ENCODE measurements at regions not wholly inside any gene's neighbourhood (a gene's known extent, or its start where the extent isn't known, plus 50 kb on each side); places are given as distances from the start of the nearest gene placed in this dataset.

GRCh38 chr4:62407534-62407933 is 1207.4 kb downstream of the ADGRL3 start:
- 81% methylated on average over 1 of the region's 1 CpG for WGBS
- no peak for DNase-seq (ENCODE audit: low spot score)

GRCh38 chr4:62402088-62402806 is 1202.1 kb downstream of the ADGRL3 start:
- H3K27me3 ChIP-seq (replicated peaks; ENCODE audit: insufficient read depth), result no peaks in the 10 kb centered on the region
- H3K9me3 ChIP-seq, result no peaks in the 10 kb centered on the region
- no peak for DNase-seq (ENCODE audit: low spot score)
- H3K27ac ChIP-seq, result no peak overlapping the region
- TF ChIP-seq POLR2A (IDR thresholded peaks at IDR 0.05) (no peak), POLR2AphosphoS5 (IDR thresholded peaks at IDR 0.05) (no peak), CTCF (IDR thresholded peaks at IDR 0.05) (no peak)
- no peaks in the 10 kb centered on the region for H3K4me1 ChIP-seq (replicated peaks)
- intact Hi-C loops (cut with DNase I), result no loop called here
- H3K36me3 ChIP-seq, result no peaks in the 10 kb centered on the region
- no peak overlapping the region for H3K4me3 ChIP-seq

More at GRCh38 chr4:62407534-62407933, 1207.4 kb downstream of the ADGRL3 start:
- intact Hi-C loops (cut with DNase I), result no loop called here
- TF ChIP-seq CTCF (IDR thresholded peaks at IDR 0.05) (no peak), POLR2AphosphoS5 (IDR thresholded peaks at IDR 0.05) (no peak), POLR2A (IDR thresholded peaks at IDR 0.05) (no peak)
- Histone ChIP-seq H3K36me3 (no peaks in the 10 kb centered on the region), H3K4me1 (replicated peaks) (no peaks in the 10 kb centered on the region), H3K9me3 (no peaks in the 10 kb centered on the region), H3K27me3 (replicated peaks; ENCODE audit: insufficient read depth) (no peaks in the 10 kb centered on the region), H3K4me3 (no peak overlapping the region), H3K27ac (no peak overlapping the region)

DNA sequence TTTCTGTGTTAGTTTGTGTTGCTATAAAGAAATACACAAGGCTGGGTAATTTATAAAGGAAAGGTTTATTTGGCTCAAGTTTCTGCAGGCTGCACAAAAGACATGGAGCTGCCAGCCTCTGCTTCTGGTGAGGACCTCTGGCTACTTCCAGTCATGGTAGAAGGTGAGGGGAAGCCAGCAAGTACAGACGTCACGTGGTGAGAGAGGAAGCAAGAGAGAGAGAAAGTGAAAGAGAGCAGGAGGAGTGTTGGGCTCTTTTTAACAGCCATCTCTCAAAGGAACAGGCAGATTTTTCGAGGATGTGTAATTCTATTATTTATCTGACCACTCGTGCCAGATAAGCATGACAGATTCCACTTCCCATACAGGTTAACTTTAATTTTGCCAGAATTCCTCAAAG is 1199.1 kb downstream of the ADGRL3 start:
- Histone ChIP-seq H3K4me3 (no peak overlapping the region), H3K9me3 (no peaks in the 10 kb centered on the region), H3K27ac (no peak overlapping the region), H3K27me3 (replicated peaks; ENCODE audit: insufficient read depth) (no peaks in the 10 kb centered on the region), H3K4me1 (replicated peaks) (no peaks in the 10 kb centered on the region), H3K36me3 (no peaks in the 10 kb centered on the region)
- intact Hi-C loops (cut with DNase I), result no loop called here
- no peak for DNase-seq (ENCODE audit: low spot score)
- 65% methylated on average over 4 of the region's 4 CpGs for WGBS
- TF ChIP-seq POLR2A (IDR thresholded peaks at IDR 0.05), result no peak
- TF ChIP-seq POLR2AphosphoS5 (IDR thresholded peaks at IDR 0.05), result no peak
- TF ChIP-seq CTCF (IDR thresholded peaks at IDR 0.05), result no peak

DNA sequence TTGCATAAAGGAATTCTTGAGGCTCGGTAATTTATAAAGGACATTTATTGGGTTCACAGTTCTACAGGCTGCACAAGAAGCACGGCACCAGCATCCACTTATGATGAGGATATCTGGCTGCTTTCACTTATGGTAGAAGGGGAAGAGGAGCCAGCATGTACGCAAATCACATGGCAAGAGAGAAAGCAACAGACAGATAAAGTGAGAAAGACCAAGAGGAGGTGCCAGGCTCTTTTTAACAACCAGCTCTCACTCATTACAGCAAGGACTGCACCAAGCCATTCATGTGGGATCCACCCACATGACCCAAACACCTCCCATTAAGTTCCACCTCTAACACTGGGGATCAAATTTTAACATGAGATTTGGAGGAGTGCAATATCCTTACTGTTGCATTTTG is 1198.2 kb downstream of the ADGRL3 start:
- Histone ChIP-seq H3K27me3 (replicated peaks; ENCODE audit: insufficient read depth) (no peaks in the 10 kb centered on the region), H3K36me3 (no peaks in the 10 kb centered on the region), H3K9me3 (no peaks in the 10 kb centered on the region), H3K4me3 (no peak overlapping the region), H3K27ac (no peak overlapping the region), H3K4me1 (replicated peaks) (no peaks in the 10 kb centered on the region)
- no peak for DNase-seq (ENCODE audit: low spot score)
- intact Hi-C loops (cut with DNase I), result no loop called here
- WGBS, result 68% methylated on average over 3 of the region's 3 CpGs
- TF ChIP-seq CTCF (IDR thresholded peaks at IDR 0.05) (no peak), POLR2AphosphoS5 (IDR thresholded peaks at IDR 0.05) (no peak), POLR2A (IDR thresholded peaks at IDR 0.05) (no peak)

GRCh38 chr4:62394766-62395165 is 1194.6 kb downstream of the ADGRL3 start:
- Histone ChIP-seq H3K27ac (no peak overlapping the region), H3K4me1 (replicated peaks) (no peaks in the 10 kb centered on the region), H3K9me3 (no peaks in the 10 kb centered on the region), H3K4me3 (no peak overlapping the region), H3K27me3 (replicated peaks; ENCODE audit: insufficient read depth) (no peaks in the 10 kb centered on the region), H3K36me3 (no peaks in the 10 kb centered on the region)
- TF ChIP-seq POLR2AphosphoS5 (IDR thresholded peaks at IDR 0.05), result no peak
- no peak for TF ChIP-seq CTCF (IDR thresholded peaks at IDR 0.05)
- TF ChIP-seq POLR2A (IDR thresholded peaks at IDR 0.05), result no peak
- intact Hi-C loops (cut with DNase I), result no loop called here
- no peak for DNase-seq (ENCODE audit: low spot score)
- WGBS, result 49% methylated on average over 1 of the region's 1 CpG

Data from prostate gland (tissue), 2 donors.